H9 (cell line): ENCODE measurements at regions not wholly inside any gene's neighbourhood (a gene's known extent, or its start where the extent isn't known, plus 50 kb on each side); places are given as distances from the start of the nearest gene placed in this dataset.

Source experiments
- DNase-seq: peaks from one replicate; pipeline ENCODE4 v3.0.0-alpha.2; 2017
- H2AFZ ChIP-seq: one replicate; pipeline ENCODE4 v1.6.1; 2013; ENCODE audit warnings: mild to moderate bottlenecking, low read length, control low read depth, moderate library complexity
- H2AK5ac ChIP-seq: 2 replicates; pipeline ENCODE4 v1.6.1; 2013; ENCODE audit warnings: low read length, control low read depth, mixed read lengths; ENCODE audit not compliant: insufficient read length
- H2BK120ac ChIP-seq: one replicate; pipeline ENCODE4 v1.6.1; 2013; ENCODE audit warnings: low read depth, mild to moderate bottlenecking, low read length, control low read depth, inconsistent platforms; ENCODE audit not compliant: poor library complexity, severe bottlenecking
- H2BK12ac ChIP-seq: 2 replicates; pipeline ENCODE4 v1.6.1; 2013; ENCODE audit warnings: low read length, control low read depth, mixed read lengths, low read depth; ENCODE audit not compliant: insufficient read length
- H2BK15ac ChIP-seq: 2 replicates; pipeline ENCODE4 v1.6.1; 2013; ENCODE audit warnings: low read depth, low read length, control low read depth
- H2BK20ac ChIP-seq: one replicate; pipeline ENCODE4 v1.6.1; 2013; ENCODE audit warnings: low read depth, mild to moderate bottlenecking, low read length, control low read depth, inconsistent platforms; ENCODE audit not compliant: poor library complexity, severe bottlenecking
- H2BK5ac ChIP-seq: 2 replicates; pipeline ENCODE4 v1.6.1; 2013; ENCODE audit warnings: low read length, control low read depth, mixed read lengths; ENCODE audit not compliant: insufficient read length
- H3K14ac ChIP-seq: 2 replicates; pipeline ENCODE4 v1.6.1; 2013; ENCODE audit warnings: low read length, control low read depth; ENCODE audit not compliant: insufficient read depth
- H3K18ac ChIP-seq: 2 replicates; pipeline ENCODE4 v1.6.1; 2013; ENCODE audit warnings: low read depth, mild to moderate bottlenecking, mixed read lengths, low read length, control low read depth; ENCODE audit not compliant: insufficient read length
- H3K23ac ChIP-seq: 2 replicates; pipeline ENCODE4 v1.6.1; 2013; ENCODE audit warnings: low read length, control low read depth, mixed read lengths, low read depth; ENCODE audit not compliant: insufficient read length
- H3K23me2 ChIP-seq: 2 replicates; pipeline ENCODE4 v1.6.1; 2013; ENCODE audit warnings: low read depth, mild to moderate bottlenecking, mixed read lengths, low read length, control low read depth; ENCODE audit not compliant: insufficient read length, poor library complexity, severe bottlenecking
- H3K27ac ChIP-seq: 2 replicates; pipeline ENCODE4 v1.5.1; 2013; ENCODE audit warnings: low read length, control low read depth, mixed read lengths, low read depth; ENCODE audit not compliant: insufficient read length
- H3K27me3 ChIP-seq: 2 replicates; pipeline ENCODE4 v1.6.1; 2013; ENCODE audit warnings: low read length, control low read depth, inconsistent platforms; ENCODE audit not compliant: insufficient read depth
- H3K4ac ChIP-seq: 2 replicates; pipeline ENCODE4 v1.6.1; 2013; ENCODE audit warnings: low read depth, mild to moderate bottlenecking, control low read depth, inconsistent platforms, low read length, moderate library complexity
- H3K4me1 ChIP-seq: 2 replicates; pipeline ENCODE4 v1.6.1; 2013; ENCODE audit warnings: low read length, control low read depth, inconsistent platforms; ENCODE audit not compliant: insufficient read depth
- H3K4me2 ChIP-seq: 2 replicates; pipeline ENCODE4 v1.6.1; 2013; ENCODE audit warnings: low read length, control low read depth, mixed read lengths; ENCODE audit not compliant: insufficient read length, insufficient read depth
- H3K56ac ChIP-seq: 2 replicates; pipeline ENCODE4 v1.6.1; 2013; ENCODE audit warnings: low read depth, mild to moderate bottlenecking, mixed read lengths, low read length, control low read depth; ENCODE audit not compliant: insufficient read length
- H3K79me1 ChIP-seq: 2 replicates; pipeline ENCODE4 v1.6.1; 2013; ENCODE audit warnings: low read depth, mild to moderate bottlenecking, moderate library complexity, low read length, control low read depth, inconsistent platforms; ENCODE audit not compliant: insufficient read depth, poor library complexity, severe bottlenecking
- H3K79me2 ChIP-seq: 2 replicates; pipeline ENCODE4 v1.6.1; 2013; ENCODE audit warnings: low read length, control low read depth, inconsistent platforms; ENCODE audit not compliant: insufficient read depth
- H3K9ac ChIP-seq: 2 replicates; pipeline ENCODE4 v1.6.1; 2013; ENCODE audit warnings: low read length, control low read depth, mixed read lengths; ENCODE audit not compliant: insufficient read length; ENCODE audit errors: extremely low read depth
- H3K9me3 ChIP-seq: one replicate; pipeline ENCODE4 v1.6.1; 2013; ENCODE audit warnings: low read depth, low read length, inconsistent platforms; ENCODE audit not compliant: control insufficient read depth
- H3T11ph ChIP-seq: one replicate; pipeline ENCODE4 v1.6.1; 2013; ENCODE audit warnings: mild to moderate bottlenecking, low read length, control low read depth, inconsistent platforms
- H4K20me1 ChIP-seq: one replicate; pipeline ENCODE4 v1.6.1; 2013; ENCODE audit not compliant: control insufficient read depth, insufficient read length, insufficient read depth
- H4K5ac ChIP-seq: 2 replicates; pipeline ENCODE4 v1.6.1; 2013; ENCODE audit warnings: low read depth, mild to moderate bottlenecking, mixed read lengths, low read length, control low read depth; ENCODE audit not compliant: insufficient read length
- H4K8ac ChIP-seq: replicated peaks from 2 replicates; pipeline ENCODE4 v1.6.1; 2013; ENCODE audit warnings: low read length, control low read depth, mixed read lengths, low read depth; ENCODE audit not compliant: insufficient read length
- H4K91ac ChIP-seq: 2 replicates; pipeline ENCODE4 v1.6.1; 2013; ENCODE audit warnings: low read depth, mild to moderate bottlenecking, moderate library complexity, mixed read lengths, low read length, control low read depth; ENCODE audit not compliant: insufficient read length
- H3K27ac Mint-ChIP-seq, 3 experiments: 2 replicates in 2 of 3; 3 replicates in 1 of 3; pipeline ENCODE4 v1.8.0; 2020 to 2021; ENCODE audit warnings: mixed read lengths in 3 of 3, mild to moderate bottlenecking in 1 of 3, moderate library complexity in 1 of 3
- H3K27me3 Mint-ChIP-seq: 2 replicates; pipeline ENCODE4 v1.8.0; 2021; ENCODE audit warnings: low read depth, mild to moderate bottlenecking, moderate library complexity, mixed read lengths
- H3K36me3 Mint-ChIP-seq, 3 experiments: 2 replicates in 2 of 3; 3 replicates in 1 of 3; pipeline ENCODE4 v1.8.0; 2020 to 2021; ENCODE audit warnings: low read depth in 3 of 3, mixed read lengths in 3 of 3; ENCODE audit not compliant: insufficient read depth in 1 of 3
- H3K4me1 Mint-ChIP-seq, 2 experiments: 2 replicates each; pipeline ENCODE4 v1.8.0; 2020; ENCODE audit warnings: mixed read lengths in 2 of 2
- H3K4me3 Mint-ChIP-seq, 2 experiments: 2 replicates in 1 of 2; 3 replicates in 1 of 2; pipeline ENCODE4 v1.8.0; 2020 to 2021; ENCODE audit warnings: mild to moderate bottlenecking in 2 of 2, mixed read lengths in 2 of 2, moderate library complexity in 1 of 2
- H3K9me3 Mint-ChIP-seq, 2 experiments: 2 replicates in 1 of 2; 3 replicates in 1 of 2; pipeline ENCODE4 v1.8.0; 2020; ENCODE audit warnings: mild to moderate bottlenecking in 2 of 2, mixed read lengths in 2 of 2, moderate library complexity in 1 of 2
- WGBS: extraction: QIAGEN DNeasy Blood & Tissue Kit; methylation state at CpG from one replicate; pipeline ENCODE4 v1.1.7; 2013; ENCODE audit warnings: missing lambda C conversion rate, low lambda C conversion rate, mixed read lengths; ENCODE audit not compliant: insufficient read length; ENCODE audit errors: extremely low coverage; 5-methylcytosine and 5-hydroxymethylcytosine counted together
- TF ChIP-seq, protein P1 (sequence below): fragments of 200-600 bp; sonication (generic); conservative IDR thresholded peaks from 3 replicates; pipeline ENCODE4 v1.8.0; 2021; ENCODE audit warnings: antibody characterized with exemption, mild to moderate bottlenecking

DNA sequence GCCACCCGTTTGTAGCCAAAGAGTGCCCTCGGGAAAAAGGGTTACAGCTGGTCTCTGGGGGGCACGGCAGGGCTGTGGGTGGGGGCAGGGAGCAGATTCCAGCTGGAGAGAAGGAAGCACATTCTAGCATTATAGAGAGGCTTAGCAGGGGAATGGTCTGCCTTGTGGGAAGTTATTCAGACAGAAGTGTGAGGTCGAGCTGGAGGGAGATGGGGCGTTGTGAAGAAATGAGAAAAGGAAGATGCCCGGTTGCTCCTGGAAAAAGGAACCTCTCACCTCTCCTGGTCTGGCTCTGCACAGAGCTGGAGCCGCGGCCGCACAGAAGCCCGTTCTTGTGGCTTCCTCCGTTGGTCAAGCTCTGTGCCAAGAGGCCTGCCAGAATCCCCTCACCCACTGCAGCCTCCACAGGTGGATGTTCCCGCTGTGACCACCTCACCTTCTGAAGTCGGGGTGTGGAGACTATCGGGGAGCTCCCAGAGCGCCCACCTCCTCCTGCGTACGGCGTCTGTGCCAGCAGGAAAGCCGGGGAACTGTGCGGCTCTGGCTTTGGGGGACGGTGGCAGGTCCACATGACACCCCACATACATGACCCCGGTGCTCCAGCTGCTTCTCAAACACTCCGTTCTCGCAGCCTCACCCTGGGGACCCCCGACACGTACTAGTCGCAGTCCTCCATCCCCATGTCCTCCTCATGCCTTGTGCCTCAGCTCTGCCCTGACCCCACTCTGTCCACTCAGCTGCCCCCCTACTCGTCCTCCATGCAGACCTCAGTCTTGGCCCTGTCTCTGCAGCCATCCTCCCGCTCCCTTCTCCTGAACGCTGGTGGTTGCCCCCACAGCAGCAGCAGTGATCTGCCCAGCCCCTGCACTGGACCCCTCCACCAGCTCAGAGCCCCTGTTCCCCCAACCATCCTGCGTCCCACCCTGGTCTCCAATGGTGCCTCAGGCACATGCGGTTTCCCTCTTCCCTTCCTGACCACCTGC lies 52.2 kb upstream of the HGFAC start:
- Histone ChIP-seq H3K79me2 (no peaks in the 10 kb centered on the region), H3K56ac (no peak overlapping the region), H3K27me3 (no peaks in the 10 kb centered on the region), H3K9me3 (no peaks in the 10 kb centered on the region), H2BK20ac (no peak overlapping the region), H2BK15ac (no peak overlapping the region), H2BK5ac (no peak overlapping the region), H3K4me2 (no peak overlapping the region), H2BK120ac (no peak overlapping the region), H4K5ac (no peak overlapping the region), H3K18ac (no peak overlapping the region), H4K20me1 (no peaks in the 10 kb centered on the region), H2AFZ (no peak overlapping the region), H3K79me1 (no peaks in the 10 kb centered on the region), H2AK5ac (no peak overlapping the region), H3K23me2 (no peaks in the 10 kb centered on the region), H3K4ac (no peak overlapping the region), H2BK12ac (no peak overlapping the region), H3K9ac (no peak overlapping the region), H3K27ac (no peak overlapping the region), H3K23ac (no peak overlapping the region), H3K4me1 (peaks cover 3% of the 10 kb centered on the region; the same call in 1 of the 2 replicates), H3K14ac (no peak overlapping the region; the same call in 1 of the 2 replicates), H3T11ph (no peak overlapping the region), H4K8ac (no peak overlapping the region), H4K91ac (no peak overlapping the region)
- H3K36me3 Mint-ChIP-seq = no peaks in the 10 kb centered on the region
- H3K9me3 Mint-ChIP-seq = no peaks in the 10 kb centered on the region; a peak in 1 of 5 replicates
- H3K4me1 Mint-ChIP-seq = peaks cover 53 to 68% of the 10 kb centered on the region in 2 experiments
- no CpG with 5 or more reads among the region's 32 CpGs for WGBS
- H3K27me3 Mint-ChIP-seq = peaks cover 3% of the 10 kb centered on the region
- peak overlapping the region; percentile 25 to 81 (median 43); a peak in 2 of 7 replicates for H3K27ac Mint-ChIP-seq
- no peak for DNase-seq
- TF ChIP-seq, protein P1, sequence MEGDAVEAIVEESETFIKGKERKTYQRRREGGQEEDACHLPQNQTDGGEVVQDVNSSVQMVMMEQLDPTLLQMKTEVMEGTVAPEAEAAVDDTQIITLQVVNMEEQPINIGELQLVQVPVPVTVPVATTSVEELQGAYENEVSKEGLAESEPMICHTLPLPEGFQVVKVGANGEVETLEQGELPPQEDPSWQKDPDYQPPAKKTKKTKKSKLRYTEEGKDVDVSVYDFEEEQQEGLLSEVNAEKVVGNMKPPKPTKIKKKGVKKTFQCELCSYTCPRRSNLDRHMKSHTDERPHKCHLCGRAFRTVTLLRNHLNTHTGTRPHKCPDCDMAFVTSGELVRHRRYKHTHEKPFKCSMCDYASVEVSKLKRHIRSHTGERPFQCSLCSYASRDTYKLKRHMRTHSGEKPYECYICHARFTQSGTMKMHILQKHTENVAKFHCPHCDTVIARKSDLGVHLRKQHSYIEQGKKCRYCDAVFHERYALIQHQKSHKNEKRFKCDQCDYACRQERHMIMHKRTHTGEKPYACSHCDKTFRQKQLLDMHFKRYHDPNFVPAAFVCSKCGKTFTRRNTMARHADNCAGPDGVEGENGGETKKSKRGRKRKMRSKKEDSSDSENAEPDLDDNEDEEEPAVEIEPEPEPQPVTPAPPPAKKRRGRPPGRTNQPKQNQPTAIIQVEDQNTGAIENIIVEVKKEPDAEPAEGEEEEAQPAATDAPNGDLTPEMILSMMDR = no peak
- peak overlapping the region in 1 of 2 experiments; percentile 57; a peak in 2 of 5 replicates for H3K4me3 Mint-ChIP-seq
